ENCODE measurements at regions not wholly inside any gene's neighbourhood (a gene's known extent, or its start where the extent isn't known, plus 50 kb on each side); places are given as distances from the start of the nearest gene placed in this dataset.

DNA sequence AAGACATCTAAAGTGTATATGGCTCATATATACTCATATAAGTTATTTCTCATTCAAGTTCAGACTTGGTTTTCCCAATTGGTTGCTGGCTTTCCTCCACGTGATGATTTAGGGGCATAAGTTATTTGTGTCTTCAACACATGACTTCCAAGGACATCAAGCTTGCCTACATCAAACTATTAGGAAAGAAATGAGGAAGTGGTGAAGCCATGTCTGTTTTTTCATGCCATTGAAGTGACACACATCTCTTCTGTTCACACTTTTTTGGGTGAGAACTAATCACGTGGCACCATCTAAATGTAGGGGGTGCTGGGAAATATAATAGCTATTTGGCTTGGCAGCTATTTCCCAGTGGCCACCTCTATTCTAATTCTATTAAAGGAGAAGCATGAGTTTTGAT is 282.1 kb downstream of the OMA1 start:
- Mint-ChIP-seq H3K27ac (no peak overlapping the region), H3K36me3 (no peaks in the 10 kb centered on the region), H3K9me3 (no peaks in the 10 kb centered on the region), H3K4me1 (ENCODE audit: unreplicated experiment) (no peaks in the 10 kb centered on the region), H3K4me3 (no peak overlapping the region), H3K27me3 (no peaks in the 10 kb centered on the region)
- TF ChIP-seq, protein P1, sequence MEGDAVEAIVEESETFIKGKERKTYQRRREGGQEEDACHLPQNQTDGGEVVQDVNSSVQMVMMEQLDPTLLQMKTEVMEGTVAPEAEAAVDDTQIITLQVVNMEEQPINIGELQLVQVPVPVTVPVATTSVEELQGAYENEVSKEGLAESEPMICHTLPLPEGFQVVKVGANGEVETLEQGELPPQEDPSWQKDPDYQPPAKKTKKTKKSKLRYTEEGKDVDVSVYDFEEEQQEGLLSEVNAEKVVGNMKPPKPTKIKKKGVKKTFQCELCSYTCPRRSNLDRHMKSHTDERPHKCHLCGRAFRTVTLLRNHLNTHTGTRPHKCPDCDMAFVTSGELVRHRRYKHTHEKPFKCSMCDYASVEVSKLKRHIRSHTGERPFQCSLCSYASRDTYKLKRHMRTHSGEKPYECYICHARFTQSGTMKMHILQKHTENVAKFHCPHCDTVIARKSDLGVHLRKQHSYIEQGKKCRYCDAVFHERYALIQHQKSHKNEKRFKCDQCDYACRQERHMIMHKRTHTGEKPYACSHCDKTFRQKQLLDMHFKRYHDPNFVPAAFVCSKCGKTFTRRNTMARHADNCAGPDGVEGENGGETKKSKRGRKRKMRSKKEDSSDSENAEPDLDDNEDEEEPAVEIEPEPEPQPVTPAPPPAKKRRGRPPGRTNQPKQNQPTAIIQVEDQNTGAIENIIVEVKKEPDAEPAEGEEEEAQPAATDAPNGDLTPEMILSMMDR (conservative IDR thresholded peaks at IDR 0.05), result no peak
- DNase-seq (ENCODE audit: extremely low spot score, unreplicated experiment), result no peak

DNA sequence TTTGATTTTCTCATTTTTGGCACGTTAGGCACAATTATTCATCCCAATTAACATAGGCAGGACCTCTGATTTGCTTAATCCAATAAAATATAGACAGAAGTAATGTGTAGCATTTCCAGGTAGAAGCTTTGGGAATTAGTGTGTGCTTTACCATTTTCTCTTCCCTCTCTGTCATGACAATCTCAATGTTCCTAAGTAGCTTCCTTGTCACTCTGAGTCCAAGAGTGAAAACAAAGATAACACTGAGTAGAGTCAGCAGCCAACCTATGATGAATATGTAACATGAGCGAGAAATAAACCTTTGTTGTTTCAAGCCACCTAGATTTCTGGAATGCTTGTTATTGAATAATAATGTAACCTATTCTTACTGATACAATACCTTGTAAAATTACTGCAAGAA is 283.8 kb downstream of the OMA1 start:
- Mint-ChIP-seq H3K27me3 (no peaks in the 10 kb centered on the region), H3K9me3 (no peaks in the 10 kb centered on the region), H3K4me1 (ENCODE audit: unreplicated experiment) (no peaks in the 10 kb centered on the region), H3K4me3 (no peak overlapping the region), H3K36me3 (no peaks in the 10 kb centered on the region), H3K27ac (no peak overlapping the region)
- DNase-seq (ENCODE audit: extremely low spot score, unreplicated experiment), result no peak
- TF ChIP-seq, protein P1 (conservative IDR thresholded peaks at IDR 0.05), result no peak

DNA sequence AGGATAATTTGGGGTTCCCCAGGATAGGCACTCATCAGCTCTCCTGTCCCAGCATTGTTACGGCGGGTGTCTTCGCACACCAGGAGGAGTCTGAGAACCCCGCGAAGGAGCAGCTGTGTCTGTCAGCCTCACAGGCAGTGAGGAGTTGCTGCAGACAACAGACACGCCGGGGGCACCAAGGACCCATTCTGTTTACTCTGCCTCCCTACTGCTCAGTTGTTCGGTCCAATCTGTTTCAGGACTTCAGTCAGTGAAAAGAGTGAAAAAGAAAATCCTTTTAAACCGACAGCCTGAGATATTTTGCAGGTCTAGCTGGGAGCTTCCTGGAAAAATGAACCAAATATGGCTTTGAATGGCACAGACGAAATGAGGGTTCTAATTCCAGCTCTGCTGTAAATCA is 288.4 kb downstream of the OMA1 start:
- Mint-ChIP-seq H3K4me1 (ENCODE audit: unreplicated experiment) (no peaks in the 10 kb centered on the region), H3K27ac (no peak overlapping the region), H3K27me3 (peaks cover 3% of the 10 kb centered on the region), H3K4me3 (no peak overlapping the region), H3K9me3 (no peaks in the 10 kb centered on the region), H3K36me3 (no peaks in the 10 kb centered on the region)
- DNase-seq (ENCODE audit: extremely low spot score, unreplicated experiment), result no peak
- TF ChIP-seq, protein P1 (conservative IDR thresholded peaks at IDR 0.05), result no peak

DNA sequence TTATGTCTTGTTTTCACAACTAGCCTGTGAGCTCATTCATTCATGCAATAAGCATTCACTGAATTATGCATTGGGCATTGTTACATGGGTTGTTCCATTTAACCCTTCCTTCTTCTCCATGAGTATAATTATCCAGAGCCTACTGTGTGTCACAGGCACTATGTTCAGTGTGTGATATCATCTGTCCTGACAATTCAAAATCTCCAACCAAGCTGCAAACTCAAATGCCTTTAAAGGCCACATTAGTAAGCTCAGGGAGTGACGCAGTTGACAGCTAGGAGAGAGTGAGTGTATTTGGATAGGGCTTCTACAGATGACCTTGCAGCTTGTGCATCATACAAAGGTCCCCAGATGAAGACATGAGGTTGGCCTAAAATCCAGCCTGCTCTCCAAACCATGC is 289.5 kb downstream of the OMA1 start:
- H3K4me3 Mint-ChIP-seq, result no peak overlapping the region
- H3K9me3 Mint-ChIP-seq, result no peaks in the 10 kb centered on the region
- H3K36me3 Mint-ChIP-seq, result no peaks in the 10 kb centered on the region
- H3K4me1 Mint-ChIP-seq (ENCODE audit: unreplicated experiment), result no peaks in the 10 kb centered on the region
- peaks cover 12% of the 10 kb centered on the region for H3K27me3 Mint-ChIP-seq
- DNase-seq (ENCODE audit: extremely low spot score, unreplicated experiment), result no peak
- TF ChIP-seq, protein P1 (conservative IDR thresholded peaks at IDR 0.05), result no peak
- no peak overlapping the region for H3K27ac Mint-ChIP-seq

DNA sequence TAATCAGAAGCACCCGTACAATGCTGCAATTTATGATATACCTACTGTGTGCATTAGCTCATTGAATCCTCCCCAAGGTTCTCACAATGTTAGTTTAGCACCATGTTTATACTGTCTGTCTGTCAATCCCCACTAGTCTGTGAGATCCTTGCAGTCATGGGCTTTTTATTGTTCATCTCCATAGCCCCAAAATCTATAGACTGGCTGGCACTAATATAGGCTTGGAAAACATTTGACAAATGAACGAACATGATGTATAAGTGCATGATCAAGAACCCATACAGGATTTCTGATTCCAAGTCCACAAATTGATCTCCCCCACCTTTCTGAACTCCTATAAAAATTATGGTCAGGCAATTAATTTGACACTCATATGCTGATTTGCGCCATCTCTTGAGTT is 290.0 kb downstream of the OMA1 start:
- Mint-ChIP-seq H3K36me3 (no peaks in the 10 kb centered on the region), H3K4me1 (ENCODE audit: unreplicated experiment) (no peaks in the 10 kb centered on the region), H3K27me3 (peaks cover 15% of the 10 kb centered on the region), H3K27ac (no peak overlapping the region), H3K4me3 (no peak overlapping the region), H3K9me3 (no peaks in the 10 kb centered on the region)
- DNase-seq (ENCODE audit: extremely low spot score, unreplicated experiment), result no peak
- TF ChIP-seq, protein P1 (conservative IDR thresholded peaks at IDR 0.05), result no peak

DNA sequence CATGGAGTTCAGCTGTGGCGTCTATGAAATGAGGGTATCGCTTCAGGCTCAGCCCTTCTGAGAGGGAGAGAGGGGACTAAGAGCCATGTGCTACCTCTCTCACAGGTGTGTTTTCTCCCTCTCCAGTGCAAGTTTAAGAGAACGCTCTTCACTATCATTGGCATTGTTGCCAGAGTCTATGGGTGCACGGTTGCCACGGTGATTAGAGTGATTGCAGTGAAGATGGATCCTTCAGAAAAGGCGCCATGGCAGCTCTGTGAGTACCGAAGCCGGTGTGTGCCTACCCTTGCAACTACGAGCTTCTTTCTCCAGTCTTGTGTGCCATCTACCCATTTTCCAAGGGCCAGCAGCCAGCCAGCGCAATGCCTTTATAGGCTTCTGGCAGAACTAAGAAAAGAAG is 290.5 kb downstream of the OMA1 start:
- Mint-ChIP-seq H3K4me3 (no peak overlapping the region), H3K27me3 (peaks cover 20% of the 10 kb centered on the region), H3K4me1 (ENCODE audit: unreplicated experiment) (no peaks in the 10 kb centered on the region), H3K27ac (no peak overlapping the region), H3K36me3 (no peaks in the 10 kb centered on the region), H3K9me3 (no peaks in the 10 kb centered on the region)
- TF ChIP-seq, protein P1 (conservative IDR thresholded peaks at IDR 0.05), result no peak
- no peak for DNase-seq (ENCODE audit: extremely low spot score, unreplicated experiment)
